ENCODE measurements at regions not wholly inside any gene's neighbourhood (a gene's known extent, or its start where the extent isn't known, plus 50 kb on each side); places are given as distances from the start of the nearest gene placed in this dataset.
"Not testable (repeated sequence)": the region's sequence is repeated elsewhere in the genome, so short reads cannot be mapped to it uniquely, and the experiment has no call there.

DNA sequence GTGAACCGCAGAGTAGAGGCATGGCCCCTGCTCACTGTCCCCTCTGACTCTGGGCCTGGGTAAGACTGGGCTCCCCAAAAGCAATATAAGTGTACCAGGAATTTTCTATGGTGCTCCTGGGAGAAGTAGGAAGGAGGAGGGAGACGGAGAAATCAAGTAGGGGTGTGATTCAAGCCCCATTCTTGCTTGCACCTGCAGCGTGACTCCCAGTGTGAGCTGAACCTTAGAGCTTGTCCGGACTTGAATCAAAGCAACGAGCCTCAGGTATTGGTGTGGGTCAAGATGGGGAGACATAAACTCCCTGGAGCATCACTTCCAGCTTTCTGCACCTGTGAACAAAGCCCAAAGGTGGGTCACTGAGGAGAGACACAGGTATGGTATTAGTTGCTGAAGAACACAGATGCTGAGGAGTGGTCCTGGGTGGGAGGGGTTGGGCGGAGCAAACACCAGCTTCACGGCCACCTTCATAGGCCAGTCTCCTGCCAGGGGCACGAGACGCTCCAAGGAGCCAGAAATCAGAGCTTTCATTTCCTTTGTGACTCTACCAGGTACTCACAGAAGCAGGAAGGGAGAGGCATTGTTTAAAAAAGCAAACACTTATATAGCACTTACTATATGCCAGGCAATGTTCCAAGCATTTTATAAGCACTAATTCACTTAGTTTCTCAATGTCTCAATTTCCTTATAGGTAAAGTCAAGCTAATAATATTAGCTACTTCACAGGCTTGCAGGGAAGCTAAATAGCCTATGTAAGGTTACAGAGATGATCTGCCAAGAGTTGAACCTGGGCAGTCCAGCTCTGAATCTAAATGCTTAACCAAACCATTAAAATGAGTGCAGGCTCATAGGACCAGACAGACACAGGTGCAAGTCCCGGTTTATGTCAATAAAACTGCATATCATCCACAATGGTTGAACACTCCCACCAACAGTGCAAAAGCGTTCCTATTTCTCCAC lies 775.3 kb downstream of the UQCRFS1 start:
- Histone ChIP-seq H3K4me1 (no peaks in the 10 kb centered on the region), H3K27me3 (no peaks in the 10 kb centered on the region), H3K27ac (no peak overlapping the region), H3K36me3 (replicated peaks in 1 of 2; ENCODE audit: insufficient read depth in 1 of 2, low read depth in 2 of 2) (no peaks in the 10 kb centered on the region), H3K4me3 (no peak overlapping the region), H3K9me3 (no peaks in the 10 kb centered on the region)
- intact Hi-C loops (cut with DNase I), result no loop called here
- no peak for TF ChIP-seq POLR2A (IDR thresholded peaks at IDR 0.05)
- TF ChIP-seq, protein P1, sequence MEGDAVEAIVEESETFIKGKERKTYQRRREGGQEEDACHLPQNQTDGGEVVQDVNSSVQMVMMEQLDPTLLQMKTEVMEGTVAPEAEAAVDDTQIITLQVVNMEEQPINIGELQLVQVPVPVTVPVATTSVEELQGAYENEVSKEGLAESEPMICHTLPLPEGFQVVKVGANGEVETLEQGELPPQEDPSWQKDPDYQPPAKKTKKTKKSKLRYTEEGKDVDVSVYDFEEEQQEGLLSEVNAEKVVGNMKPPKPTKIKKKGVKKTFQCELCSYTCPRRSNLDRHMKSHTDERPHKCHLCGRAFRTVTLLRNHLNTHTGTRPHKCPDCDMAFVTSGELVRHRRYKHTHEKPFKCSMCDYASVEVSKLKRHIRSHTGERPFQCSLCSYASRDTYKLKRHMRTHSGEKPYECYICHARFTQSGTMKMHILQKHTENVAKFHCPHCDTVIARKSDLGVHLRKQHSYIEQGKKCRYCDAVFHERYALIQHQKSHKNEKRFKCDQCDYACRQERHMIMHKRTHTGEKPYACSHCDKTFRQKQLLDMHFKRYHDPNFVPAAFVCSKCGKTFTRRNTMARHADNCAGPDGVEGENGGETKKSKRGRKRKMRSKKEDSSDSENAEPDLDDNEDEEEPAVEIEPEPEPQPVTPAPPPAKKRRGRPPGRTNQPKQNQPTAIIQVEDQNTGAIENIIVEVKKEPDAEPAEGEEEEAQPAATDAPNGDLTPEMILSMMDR (IDR thresholded peaks at IDR 0.05), result no peak
- ATAC-seq, result no peak
- DNase-seq, result no peak
- 60 to 62% methylated on average over 11 of the region's 11 CpGs for WGBS, 2 donors

DNA sequence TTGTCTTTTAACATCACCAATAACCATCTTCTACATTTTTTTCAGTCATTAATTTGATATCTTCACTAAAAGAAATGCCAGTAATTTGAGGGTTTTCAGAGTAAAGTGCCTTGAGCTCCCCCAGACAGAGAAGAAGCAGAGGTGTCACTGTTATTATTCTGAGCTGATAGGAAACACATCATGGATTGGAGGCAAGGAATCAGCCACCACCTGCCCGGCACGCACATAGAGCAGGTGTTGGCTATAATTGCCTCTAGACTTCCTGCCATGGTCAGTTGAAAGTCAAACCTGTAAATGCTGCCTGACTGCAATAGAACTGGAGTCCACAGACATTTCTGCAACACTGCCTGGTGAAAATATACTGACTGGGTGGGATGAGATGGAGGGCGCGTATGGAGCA lies 776.6 kb downstream of the UQCRFS1 start:
- no peak for ATAC-seq
- H3K4me3 ChIP-seq, result no peak overlapping the region
- 71 to 93% methylated on average over 4 of the region's 4 CpGs for WGBS, 2 donors
- no peak overlapping the region for H3K27ac ChIP-seq
- DNase-seq, result no peak
- H3K27me3 ChIP-seq, result no peaks in the 10 kb centered on the region
- intact Hi-C loops (cut with DNase I), result no loop called here
- H3K36me3 ChIP-seq (replicated peaks in 1 of 2; ENCODE audit: insufficient read depth in 1 of 2, low read depth in 2 of 2), result no peaks in the 10 kb centered on the region
- TF ChIP-seq POLR2A (IDR thresholded peaks at IDR 0.05), result no peak
- TF ChIP-seq, protein P1 (IDR thresholded peaks at IDR 0.05), result no peak
- H3K9me3 ChIP-seq, result no peaks in the 10 kb centered on the region
- no peaks in the 10 kb centered on the region for H3K4me1 ChIP-seq

DNA sequence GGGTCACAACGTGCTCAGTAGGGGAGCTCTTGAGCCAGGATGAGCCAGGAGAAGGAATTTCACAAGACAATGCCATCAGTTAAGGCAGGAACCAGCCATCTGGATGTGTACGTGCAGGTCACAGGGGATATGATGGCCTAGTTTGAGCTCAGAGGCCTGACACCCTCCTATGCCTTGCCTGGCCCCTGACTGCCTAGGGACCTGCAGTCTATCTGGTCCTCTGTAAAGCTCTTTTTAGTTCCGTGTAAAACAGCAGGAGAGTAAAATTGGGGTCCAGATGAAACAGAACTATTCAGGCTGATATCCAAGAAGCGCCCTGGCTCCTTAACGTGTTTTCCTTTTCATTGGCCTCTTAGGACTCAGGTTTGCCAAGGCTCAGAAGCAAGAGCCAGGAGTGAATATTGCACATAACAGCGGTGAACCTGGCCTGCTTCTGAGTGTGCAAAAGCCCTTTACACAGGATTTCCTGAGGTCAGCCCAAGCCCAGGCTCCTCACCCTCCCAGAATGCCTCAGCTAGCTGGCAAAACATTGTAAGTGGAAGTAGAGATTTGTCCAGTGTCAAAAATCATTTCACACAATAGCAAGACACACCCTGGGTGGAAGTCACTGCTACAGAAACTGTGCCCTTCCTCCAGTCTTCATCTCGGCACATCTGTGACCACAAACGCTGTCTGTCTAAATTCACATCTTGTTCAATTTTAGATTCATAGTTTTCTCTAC lies 777.2 kb downstream of the UQCRFS1 start:
- Histone ChIP-seq H3K27ac (no peak overlapping the region), H3K36me3 (replicated peaks in 1 of 2; ENCODE audit: insufficient read depth in 1 of 2, low read depth in 2 of 2) (no peaks in the 10 kb centered on the region), H3K4me3 (no peak overlapping the region), H3K9me3 (no peaks in the 10 kb centered on the region), H3K27me3 (no peaks in the 10 kb centered on the region), H3K4me1 (no peaks in the 10 kb centered on the region)
- WGBS, 2 donors, result 63 to 68% methylated on average over 8 of the region's 8 CpGs
- ATAC-seq, result no peak
- intact Hi-C loops (cut with DNase I), result no loop called here
- TF ChIP-seq, protein P1 (IDR thresholded peaks at IDR 0.05), result no peak
- no peak for TF ChIP-seq POLR2A (IDR thresholded peaks at IDR 0.05)
- no peak for DNase-seq

DNA sequence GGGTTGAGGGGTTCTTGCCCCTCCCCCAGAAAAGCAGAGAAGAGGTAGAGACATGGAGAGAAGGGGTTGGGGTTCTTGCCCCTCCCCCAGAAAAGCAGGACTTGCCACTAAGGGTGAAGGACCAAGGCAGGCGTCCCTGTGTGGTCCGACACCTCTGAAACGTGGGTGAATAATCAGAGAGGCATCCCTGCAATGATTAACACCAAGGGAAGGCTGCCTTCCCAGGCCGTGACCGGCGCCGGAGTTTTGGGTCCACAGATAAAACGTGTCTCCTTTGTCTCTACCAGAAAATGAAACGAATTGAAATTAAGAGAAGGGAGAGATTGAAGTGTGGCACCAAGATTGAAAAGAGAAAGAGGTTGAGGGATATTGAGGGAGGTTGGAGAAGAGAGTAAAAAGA lies 778.2 kb downstream of the UQCRFS1 start:
- H3K4me1 ChIP-seq; H3K36me3 ChIP-seq (replicated peaks in 1 of 2; ENCODE audit: insufficient read depth in 1 of 2, low read depth in 2 of 2); H3K27ac ChIP-seq; ATAC-seq; H3K4me3 ChIP-seq; H3K27me3 ChIP-seq; intact Hi-C loops (cut with DNase I); H3K9me3 ChIP-seq; DNase-seq: not testable (repeated sequence)
- 69 to 76% methylated on average over 9 of the region's 9 CpGs for WGBS, 2 donors

DNA sequence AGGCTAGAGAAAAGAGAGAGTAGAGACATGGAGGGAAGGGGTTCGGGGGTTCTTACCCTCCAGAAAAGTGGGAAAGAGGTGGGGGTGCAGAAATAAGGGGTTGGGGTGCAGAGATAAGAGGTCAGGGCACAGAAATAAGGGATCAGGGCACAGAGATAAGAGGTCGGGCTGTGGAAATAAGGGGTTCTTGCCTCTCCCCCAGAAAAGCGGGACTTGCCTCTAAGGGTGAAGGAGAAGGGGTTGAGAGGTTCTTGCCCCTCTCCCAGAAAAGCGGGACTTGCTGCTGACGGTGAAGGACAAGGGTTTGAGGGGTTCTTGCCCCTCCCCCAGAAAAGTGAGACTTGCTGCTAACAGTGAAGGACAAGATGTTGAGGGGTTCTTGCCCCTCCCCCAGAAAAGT lies 778.6 kb downstream of the UQCRFS1 start:
- ATAC-seq; intact Hi-C loops (cut with DNase I); H3K36me3 ChIP-seq (replicated peaks in 1 of 2; ENCODE audit: insufficient read depth in 1 of 2, low read depth in 2 of 2); DNase-seq; H3K9me3 ChIP-seq; H3K27ac ChIP-seq; H3K4me1 ChIP-seq; H3K4me3 ChIP-seq; H3K27me3 ChIP-seq: not testable (repeated sequence)
- WGBS, 2 donors, result 71 to 77% methylated on average over 5 of the region's 5 CpGs

DNA sequence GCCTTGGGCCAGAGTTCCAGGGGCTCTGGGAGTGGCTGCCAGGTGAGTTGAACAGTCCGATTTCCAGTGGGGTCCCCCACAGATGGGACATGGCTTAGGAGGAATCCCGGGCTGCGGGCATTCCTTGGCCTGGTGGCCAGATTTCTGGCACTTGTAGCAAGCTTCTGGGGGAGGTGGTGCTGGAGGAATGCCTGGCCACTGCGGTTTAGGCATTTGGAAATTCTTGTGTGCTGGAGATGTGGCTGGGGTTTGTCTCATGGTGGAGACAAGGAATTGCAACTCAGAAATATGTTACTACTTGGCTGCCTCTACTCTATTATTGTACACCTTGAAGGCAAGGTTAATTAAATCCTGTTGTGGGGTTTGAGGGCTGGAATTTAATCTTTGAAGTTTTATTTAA lies 779.8 kb downstream of the UQCRFS1 start:
- H3K9me3 ChIP-seq; intact Hi-C loops (cut with DNase I); ATAC-seq; H3K27me3 ChIP-seq; H3K4me3 ChIP-seq; H3K4me1 ChIP-seq; H3K27ac ChIP-seq; DNase-seq; H3K36me3 ChIP-seq (replicated peaks in 1 of 2; ENCODE audit: insufficient read depth in 1 of 2, low read depth in 2 of 2): not testable (repeated sequence)
- 77 to 80% methylated on average over 2 to 4 of the region's 4 CpGs for WGBS, 2 donors
